IPS-11a (cell line): ENCODE measurements at regions not wholly inside any gene's neighbourhood (a gene's known extent, or its start where the extent isn't known, plus 50 kb on each side); places are given as distances from the start of the nearest gene placed in this dataset.
"Not testable (repeated sequence)": the region's sequence is repeated elsewhere in the genome, so short reads cannot be mapped to it uniquely, and the experiment has no call there.

ENCODE experiments used
- H3K4me3 ChIP-seq: one replicate; pipeline ENCODE4 v1.5.1; 2013; ENCODE audit warnings: low read depth, low read length, control low read depth

DNA sequence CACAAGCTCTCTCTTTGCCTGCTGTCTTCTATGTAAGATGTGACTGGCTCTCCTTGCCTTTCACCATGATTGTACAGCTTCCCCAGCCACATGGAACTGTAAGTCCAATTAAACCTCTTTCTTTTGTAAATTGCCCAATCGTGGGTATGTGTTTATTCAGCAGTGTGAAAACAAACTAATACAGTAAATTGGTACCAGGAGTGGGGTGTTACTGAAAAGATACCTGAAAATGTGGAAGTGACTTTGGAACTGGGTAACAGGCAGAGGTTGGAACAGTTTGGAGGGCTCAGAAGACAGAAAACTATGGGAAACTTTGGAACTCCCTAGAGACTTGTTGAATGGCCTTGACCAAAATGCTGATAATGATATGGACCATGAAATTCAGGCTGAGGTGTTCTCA lies 214.3 kb upstream of the FSCB start:
- H3K4me3 ChIP-seq, result not testable (repeated sequence)

DNA sequence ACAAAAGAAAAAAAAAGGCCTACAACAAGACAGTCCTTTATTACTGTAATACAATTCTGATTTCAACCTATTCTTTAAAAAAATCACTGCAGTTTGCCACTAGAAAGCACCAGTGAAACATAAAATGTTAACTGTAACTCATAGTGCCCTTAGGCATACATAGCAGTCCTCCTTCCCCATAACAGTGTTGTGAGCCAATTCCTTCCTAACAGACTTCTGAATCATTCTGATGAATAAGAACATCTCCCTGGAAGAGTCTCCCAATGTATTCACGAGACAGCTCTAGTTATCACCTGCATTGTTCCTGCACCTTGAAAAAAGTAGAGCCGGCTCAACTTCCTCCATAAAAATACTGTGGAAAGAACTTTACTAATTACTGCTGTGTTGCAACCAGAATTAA lies 213.6 kb upstream of the FSCB start:
- H3K4me3 ChIP-seq, result no peak overlapping the region

DNA sequence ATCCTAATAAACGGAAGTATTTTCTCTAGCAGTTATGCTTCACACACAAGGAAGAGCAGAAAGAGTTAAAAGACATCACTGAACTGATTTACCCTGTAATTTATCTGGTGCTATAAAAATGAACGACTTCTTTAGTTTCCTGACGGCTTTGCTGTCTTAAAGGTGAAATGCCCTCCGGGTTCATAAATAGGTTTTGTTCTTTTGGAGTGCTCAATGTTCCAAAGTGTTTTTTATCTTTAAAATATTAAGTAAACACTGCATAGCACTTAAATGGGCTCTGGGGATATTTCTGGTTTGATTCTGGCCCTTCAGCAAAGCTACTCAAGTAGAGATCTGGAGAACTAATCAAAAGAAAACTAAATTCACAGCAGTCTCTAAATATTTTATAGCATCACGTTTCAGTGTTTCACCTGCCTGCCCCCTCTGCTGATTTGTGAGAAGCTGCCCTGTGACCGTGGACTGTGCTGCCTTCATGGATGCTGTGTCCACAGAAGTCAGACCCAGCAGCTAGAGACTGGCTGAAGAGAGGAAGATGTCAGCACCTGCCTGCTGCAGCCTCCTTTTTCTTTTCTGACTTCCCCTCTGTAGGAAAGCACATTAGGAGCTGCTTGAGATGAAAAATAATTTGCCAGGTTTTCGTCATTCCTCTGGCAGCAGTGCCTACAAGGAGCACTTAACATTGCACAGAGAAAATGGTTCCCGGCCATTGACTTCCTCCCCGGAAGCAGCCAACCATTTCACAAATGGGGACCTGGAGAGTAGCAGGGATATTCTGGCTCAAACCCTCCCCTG lies 205.1 kb upstream of the FSCB start:
- H3K4me3 ChIP-seq, result no peak overlapping the region

DNA sequence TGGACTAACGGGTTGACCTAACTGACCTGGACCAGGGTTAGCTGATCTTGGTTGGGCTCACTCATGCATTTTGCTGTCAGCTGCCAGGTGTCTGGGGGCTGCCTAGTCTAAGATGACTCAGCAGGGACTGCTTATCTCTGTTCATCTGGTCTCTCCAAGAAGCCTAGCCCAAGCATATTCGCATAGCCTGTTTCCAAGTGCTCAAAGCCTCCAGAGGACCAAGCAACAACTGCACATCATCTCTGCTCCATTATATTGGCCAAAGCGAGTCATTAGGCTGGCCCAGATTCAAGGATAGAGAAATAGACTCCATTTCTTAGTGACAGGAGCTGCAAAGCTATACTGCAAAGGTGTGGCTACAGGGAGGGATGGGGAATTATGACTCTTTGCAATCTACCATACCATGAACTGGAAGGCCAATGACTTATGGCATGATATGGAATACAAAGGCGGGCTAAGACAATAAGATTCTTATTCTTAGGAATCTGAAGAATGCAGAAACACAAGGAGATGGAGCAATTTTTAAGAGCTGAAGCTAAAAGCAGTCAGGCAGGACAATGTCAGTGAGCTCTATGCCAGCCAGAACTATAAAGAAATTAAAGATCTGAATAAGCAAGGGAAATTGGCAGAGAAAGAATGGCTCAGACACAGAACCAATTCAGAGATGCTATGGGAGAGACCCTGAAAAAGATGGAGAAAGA lies 194.6 kb upstream of the FSCB start:
- H3K4me3 ChIP-seq, result no peak overlapping the region

DNA sequence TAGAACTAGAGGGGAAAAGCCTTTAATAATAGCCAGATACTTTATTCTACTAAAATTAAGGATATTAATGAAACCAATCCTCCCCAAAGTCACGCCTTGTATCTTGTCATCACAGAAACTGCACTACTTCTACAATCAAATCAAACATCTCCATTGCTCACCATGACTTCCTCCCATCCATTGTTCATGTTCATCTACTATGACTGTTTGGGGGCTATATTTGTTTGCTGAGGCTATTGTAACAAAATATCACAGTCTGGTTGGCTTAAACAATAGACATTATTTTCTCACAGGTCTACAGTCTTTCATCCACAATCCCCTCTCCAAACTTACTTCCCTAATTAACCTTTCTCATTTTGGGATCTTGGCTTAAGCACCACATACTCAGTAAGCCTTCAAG lies 193.6 kb upstream of the FSCB start:
- no peak overlapping the region for H3K4me3 ChIP-seq

DNA sequence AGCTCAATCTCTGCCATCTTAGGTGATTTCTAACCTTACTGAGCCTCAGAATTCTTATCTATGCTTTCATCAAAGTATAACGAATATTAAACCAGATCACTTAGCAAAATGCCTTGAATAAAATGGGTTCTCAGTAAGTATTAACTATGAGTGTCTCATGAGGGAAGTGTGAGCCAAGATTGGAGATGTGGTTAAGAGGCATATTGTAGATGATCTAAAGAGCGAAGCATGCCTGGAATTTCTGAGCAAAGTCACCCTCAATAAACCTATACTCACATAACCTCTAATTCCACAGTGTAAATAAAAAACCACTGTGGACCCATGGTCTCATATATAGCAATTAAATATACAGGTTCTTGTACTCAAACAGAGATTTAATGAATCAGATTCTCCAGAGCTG lies 193.1 kb upstream of the FSCB start:
- no peak overlapping the region for H3K4me3 ChIP-seq

DNA sequence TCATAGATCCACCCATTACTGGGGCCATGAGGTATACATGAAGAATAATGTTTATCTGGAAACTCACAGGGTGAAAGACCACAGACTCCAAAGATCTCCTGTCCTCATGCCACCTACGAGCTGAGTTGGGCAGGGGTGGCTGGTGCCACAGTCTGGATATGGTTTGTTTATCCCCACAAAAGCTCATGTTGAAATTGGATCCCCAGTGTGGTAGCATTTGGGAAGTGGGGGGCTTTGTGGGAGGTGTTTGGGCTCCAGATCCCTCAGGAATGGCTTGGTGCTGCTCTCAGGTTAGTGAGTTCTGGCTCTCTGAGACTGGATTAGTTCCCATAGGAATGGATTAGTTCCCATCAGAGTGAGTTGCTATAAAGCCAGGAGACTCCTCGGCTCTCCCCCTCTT lies 192.3 kb upstream of the FSCB start:
- H3K4me3 ChIP-seq, result no peak overlapping the region

DNA sequence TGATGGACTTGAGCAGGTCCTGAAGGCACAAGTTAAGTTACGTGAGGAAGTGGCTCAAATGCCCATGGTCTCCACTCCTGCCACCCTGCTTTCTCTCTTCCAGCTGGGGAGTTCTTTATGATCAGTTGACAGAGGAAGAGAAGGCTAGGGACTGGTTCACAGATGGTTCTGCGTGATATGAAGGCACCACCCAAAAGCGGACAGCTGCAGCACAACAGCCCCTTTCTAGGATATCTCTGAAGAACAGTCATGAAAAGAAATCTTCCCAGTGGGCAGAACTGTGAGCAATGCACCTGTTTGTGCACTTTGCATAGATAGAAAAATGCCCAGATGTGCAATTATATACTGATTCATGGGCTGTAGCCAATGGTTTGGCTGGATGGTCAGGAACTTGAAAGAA lies 162.4 kb upstream of the FSCB start:
- no peak overlapping the region for H3K4me3 ChIP-seq

DNA sequence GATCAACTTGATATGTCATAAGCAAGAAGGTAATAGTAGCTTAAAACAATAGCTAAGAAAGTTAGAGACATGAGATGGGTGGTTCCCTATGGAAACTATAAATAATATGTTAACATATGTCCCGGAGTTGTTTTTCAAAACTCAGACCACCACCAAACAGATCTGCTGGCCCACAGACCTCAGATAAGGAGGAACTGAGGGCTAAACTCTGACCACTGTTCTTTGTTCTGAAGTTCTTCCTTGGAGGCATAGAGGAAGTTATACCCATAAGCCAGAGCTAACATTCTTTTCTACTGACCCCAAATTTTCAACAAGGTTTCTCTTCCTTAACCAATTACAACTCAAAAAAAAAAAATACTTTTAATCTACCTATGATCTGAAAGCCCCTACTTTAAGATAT lies 156.1 kb upstream of the FSCB start:
- H3K4me3 ChIP-seq, result no peak overlapping the region

DNA sequence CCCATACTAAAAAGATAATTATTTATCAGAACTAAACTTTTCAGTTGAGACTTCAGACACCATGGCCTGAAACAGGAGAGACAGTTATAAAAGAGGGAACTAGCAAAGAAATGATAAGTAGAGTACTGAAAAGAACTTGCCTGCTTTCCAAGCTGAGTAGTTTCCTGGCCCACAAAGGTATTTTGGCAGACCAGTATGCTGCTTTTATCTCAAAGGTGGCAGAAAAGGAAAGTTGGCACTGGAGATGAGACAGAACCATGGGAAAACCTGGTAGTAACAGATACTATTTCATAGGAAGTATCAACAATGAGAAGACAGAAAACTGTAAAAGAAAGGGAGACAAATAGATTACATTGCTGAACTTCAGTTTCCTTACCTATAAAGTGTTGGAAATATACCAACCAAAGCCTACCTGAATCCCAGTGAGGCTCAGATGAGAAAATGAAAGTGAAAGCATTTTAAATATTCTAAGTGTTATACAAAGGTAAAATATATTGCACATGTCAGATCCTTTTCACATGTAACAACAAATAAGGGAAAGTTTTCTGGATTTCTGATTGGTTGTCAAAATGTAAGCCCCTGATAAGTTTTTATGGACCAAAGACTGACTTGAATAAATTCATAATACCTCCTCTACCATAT lies 155.3 kb upstream of the FSCB start:
- no peak overlapping the region for H3K4me3 ChIP-seq

DNA sequence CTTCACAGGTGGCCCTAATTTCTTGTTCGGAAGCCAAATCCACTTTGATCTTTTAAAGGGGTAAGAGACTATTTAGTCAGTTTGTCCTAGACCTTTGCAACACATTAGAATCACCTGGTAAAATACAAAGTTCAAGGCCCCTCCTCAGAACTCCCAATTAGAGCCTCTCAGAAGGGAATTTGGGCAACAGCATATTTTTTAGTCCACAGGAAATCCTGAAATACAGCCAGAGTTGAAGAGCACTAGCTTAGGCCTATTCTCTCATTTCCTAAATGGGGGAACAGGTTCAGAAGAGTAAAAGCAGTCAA lies 151.3 kb upstream of the FSCB start:
- H3K4me3 ChIP-seq, result no peak overlapping the region

DNA sequence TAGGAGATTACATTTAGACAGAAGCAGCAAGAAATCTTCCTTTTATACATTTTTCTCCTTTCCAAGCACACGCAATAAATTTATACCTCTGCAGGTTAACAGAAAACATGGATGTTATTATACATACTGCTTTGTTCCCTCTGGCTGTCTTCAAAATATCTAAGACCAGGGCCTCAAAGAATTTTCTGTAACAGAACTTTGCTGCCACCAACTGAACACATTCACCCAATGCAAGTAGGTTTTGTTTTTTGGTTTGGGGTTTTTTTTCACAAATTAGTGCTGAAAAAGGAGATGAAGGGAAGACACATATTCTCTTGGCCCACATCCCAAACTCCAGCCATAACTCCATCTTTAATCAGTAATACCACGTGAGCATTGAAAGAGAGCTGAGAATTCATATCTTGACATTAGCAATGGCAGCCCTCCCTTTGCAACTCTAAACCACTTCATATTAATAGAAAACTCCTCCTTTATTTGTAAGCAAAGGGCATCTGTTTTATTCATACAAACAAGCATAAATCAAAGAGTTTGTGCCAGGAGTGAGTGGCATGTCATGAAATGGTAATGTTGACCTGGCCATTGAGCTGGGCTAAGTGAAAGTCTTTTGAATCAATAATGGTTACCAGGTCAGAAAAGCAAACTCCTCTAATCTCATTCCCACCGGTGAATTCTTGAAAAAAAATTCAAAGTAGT lies 150.8 kb upstream of the FSCB start:
- H3K4me3 ChIP-seq, result no peak overlapping the region

DNA sequence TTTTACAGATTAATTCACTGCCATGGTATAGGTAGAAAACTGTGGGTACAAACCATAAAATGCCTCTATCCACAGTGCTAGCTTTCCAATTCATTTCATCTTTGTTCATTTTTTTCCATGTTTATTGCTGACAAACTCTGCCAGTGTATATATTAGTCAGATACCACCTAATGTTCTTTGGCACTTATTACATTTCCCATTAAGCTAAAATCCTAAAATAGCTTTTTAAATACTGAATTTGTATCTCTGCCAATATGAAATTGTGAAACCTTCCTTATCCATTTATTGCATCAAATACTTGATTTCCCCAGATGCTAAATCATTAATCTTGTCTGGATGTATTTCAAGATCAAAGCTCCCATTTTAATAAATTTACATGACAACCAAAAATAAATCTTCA lies 150.1 kb upstream of the FSCB start:
- no peak overlapping the region for H3K4me3 ChIP-seq

DNA sequence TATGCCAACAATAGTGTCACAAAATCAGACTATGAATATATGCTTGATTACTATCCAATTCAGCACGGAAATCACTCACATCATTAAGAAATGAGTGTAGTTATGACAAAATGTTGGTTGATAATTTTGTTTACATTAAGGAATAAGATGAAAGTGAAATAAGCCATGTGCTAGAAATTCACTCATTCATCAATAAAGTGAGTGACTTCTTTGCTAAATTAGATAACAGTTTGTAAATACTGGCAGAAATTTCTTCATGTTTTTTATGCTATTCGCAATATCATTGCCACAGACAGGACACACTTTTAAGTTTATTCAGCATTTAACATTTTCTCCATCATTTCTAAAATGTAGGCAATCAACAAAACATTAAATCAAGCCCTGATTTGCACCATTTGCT lies 147.5 kb upstream of the FSCB start:
- H3K4me3 ChIP-seq, result no peak overlapping the region

DNA sequence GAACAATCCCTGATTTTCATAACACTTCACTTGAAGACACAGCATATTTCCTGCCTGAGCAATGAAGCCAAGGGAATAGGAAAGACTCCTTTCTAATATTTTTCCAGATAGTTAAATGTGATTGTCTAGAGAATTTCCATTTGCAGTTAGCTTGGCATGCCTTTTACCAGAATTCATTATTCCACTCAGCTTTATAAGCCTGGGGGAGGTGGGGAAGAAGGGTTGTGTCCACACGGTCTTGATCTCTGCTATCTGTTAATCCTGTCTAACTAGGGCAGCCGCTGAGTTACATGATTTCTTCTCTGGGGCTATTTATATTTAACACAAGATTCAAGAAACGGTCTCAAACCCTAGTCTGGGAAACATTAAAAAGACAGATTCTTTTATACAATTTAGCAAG lies 146.6 kb upstream of the FSCB start:
- no peak overlapping the region for H3K4me3 ChIP-seq

DNA sequence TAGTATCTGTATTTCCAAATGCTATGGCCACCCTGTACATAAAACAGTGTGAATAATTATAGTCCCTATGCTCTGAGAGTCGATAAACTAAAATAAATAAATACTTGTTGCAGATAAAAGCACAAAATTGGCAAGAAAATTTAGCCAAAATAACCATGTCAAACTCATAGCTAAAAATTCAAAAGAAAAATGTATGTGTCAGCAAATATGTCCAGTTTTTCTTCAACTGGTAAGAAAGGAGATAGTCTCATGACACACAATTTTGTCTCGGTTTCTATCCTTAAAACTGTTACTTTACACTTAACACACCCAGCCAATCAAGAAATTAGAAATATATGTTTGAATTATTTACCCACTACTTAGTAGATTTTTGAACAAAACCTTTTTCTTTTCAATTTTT lies 145.6 kb upstream of the FSCB start:
- H3K4me3 ChIP-seq, result no peak overlapping the region

DNA sequence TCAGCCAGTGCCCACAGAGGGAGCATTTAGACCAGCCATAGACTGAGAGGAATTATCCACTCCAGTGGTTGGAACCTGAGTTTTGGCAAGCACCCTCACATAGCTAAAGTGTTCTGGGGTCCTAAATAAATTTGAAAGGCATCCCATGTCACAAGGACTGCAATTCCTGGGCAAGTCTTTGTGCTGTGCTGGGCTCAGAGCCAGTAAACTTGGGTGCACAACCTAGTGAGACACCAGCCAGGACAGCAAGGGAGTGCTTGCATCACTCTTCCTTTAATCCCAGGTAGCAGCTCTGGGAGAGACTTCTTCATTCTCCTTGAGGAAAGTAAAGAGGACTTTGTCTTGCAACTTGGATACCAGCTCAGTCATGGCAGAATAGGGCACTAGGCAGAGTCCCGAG lies 142.0 kb upstream of the FSCB start:
- H3K4me3 ChIP-seq, result no peak overlapping the region

DNA sequence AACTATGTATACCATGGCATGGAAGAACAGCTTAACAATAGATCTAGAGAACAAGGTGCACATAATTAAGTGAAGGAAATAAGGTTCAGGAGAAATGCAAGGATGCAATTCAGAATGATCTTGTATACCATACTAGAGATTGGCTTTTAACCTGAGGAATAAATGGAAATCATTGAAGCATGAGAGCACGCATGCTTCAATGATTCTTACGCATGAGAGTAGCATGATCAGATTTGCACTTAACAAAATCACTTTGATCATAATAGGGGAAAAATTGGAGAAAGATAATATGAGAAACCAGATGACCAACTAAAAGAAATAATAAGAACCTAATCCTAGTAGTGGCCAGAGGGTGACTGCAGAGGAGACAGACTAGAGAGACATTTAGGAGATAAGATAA lies 133.3 kb upstream of the FSCB start:
- H3K4me3 ChIP-seq, result no peak overlapping the region

DNA sequence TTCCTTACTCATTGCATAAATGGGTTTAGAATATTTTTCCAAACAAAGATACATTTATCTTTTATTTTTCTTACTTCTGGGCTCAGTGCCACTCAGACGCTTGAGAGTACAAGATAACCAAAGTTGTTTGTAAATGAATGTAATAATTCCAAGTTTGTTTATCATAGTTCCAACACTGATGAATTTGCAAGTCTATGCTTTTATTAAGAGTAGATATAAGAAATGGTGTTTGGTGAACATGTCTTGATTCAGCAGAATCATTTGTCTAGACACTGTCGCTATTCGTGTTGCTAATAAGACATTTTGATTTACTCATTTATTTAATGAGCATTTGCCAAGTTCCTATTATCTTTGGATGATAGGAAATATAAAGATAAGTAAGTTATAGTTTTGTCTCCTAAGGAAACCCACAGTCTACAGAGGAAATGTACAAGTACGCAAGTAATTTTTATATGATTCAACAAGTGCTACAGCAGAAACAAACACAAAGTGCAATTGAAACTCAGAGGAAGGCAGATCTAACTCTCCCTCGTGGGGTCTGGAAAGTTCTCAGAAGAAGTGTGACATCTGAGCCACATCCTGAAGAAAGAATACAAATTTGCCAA lies 132.8 kb upstream of the FSCB start:
- H3K4me3 ChIP-seq, result no peak overlapping the region

DNA sequence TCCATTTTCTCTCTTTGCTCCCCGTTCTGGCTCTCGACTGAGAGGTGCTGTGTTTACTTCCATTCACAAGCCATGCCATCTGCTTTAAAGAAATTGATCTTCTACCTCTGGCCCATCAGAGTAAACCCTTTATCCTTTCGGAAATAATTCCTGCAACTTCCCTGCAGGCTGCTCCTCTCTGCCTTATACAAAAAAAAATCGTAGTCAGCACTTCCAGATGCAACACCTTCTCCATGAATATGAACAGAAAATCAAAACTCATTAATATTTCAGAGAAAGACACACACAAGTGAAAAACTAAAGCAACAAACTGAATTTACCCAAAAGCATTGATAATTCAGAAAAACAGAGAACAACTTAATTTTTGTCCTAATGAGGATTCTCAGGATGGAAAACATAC lies 127.6 kb upstream of the FSCB start:
- H3K4me3 ChIP-seq, result no peak overlapping the region

DNA sequence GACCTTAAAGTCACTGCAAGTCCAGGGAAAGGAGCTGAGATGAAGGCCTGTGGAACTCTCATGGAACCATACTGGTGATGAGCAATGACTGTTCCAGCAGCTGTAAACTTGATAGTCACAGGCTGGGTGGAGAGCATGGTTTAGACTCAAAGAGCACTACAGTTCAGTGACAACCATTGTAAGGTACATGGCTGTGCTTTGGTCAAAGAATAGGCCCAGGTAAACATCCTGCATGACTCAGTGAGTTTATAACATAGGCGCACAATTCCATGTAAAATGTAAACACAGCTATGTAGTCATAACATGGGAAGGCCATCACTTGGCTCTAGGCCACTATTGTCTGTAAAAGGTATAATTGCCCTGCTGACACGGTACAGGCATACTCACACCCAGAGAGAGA lies 119.3 kb upstream of the FSCB start:
- H3K4me3 ChIP-seq, result no peak overlapping the region

DNA sequence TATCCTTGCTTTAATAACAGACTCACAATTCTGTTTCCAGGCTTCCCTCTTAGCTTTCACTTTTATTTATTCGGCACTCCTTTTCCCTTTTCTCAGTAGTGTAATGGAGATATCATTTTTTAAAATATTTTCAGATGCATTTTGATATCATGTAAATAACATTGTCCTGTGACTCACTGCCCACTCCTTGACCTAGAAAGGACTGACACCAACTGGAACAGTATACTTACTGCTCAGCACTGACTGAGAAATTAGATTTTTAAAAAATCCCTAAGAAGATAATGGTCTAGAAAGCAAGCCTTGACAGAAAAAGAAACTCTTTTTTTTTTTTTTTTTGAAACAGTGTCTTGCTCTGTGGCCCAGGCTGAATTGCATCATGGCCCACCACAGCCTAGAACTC lies 118.0 kb upstream of the FSCB start:
- H3K4me3 ChIP-seq, result no peak overlapping the region
